GM12892 (cell line): ENCODE measurements at regions not wholly inside any gene's neighbourhood (a gene's known extent, or its start where the extent isn't known, plus 50 kb on each side); places are given as distances from the start of the nearest gene placed in this dataset.

Experiments used
- POLR2A ChIP-seq: IDR thresholded peaks from 2 replicates; pipeline ENCODE4 v1.6.1; 2011; ENCODE audit warnings: low read depth, low read length, control low read depth
- POLR2AphosphoS5 ChIP-seq: IDR thresholded peaks from 2 replicates; pipeline ENCODE4 v1.6.1; 2011; ENCODE audit warnings: low read depth, low read length, control low read depth
- TAF1 ChIP-seq: IDR thresholded peaks from 2 replicates; pipeline ENCODE4 v1.6.1; 2011; ENCODE audit warnings: low read depth, mild to moderate bottlenecking, control low read depth, low read length, borderline replicate concordance

- TF ChIP-seq TAF1 (no peak), POLR2A (no peak), POLR2AphosphoS5 (no peak)
These were observed 144.7 kb upstream of the PDE1C start for GRCh38 chr7:32214913-32215312.
